ENCODE measurements at regions not wholly inside any gene's neighbourhood (a gene's known extent, or its start where the extent isn't known, plus 50 kb on each side); places are given as distances from the start of the nearest gene placed in this dataset.
A peak's percentile ranks its signal among the peaks of the same experiment; 100 is the strongest.

- H2AK5ac ChIP-seq (ENCODE audit: low read depth, low read length): no peak overlapping the region
- no peak overlapping the region for H3K14ac ChIP-seq (ENCODE audit: insufficient read length)
- H3K4me3 ChIP-seq (ENCODE audit: extremely low read depth in 1 of 4, insufficient read depth in 2 of 4, low read depth in 3 of 4, low read length in 4 of 4): peak overlapping the region in 1 of 4 experiments; percentile 35; a peak in 1 of 8 replicates
- H3K79me1 ChIP-seq (ENCODE audit: low read depth, low read length): no peaks in the 10 kb centered on the region
- ChIA-PET POLR2A (ENCODE audit: partially characterized antibody) (interaction anchor here (0.6 kb wide), 1 partner anchor 670 kb away, joined by 3 read pairs; no protein-coding TSS in a partner anchor), CTCF (ENCODE audit: partially characterized antibody) (interaction anchor here (0.6 to 1.5 kb wide), 5 partner anchors 10 to 328 kb away, joined by 3 to 6 read pairs (median 3); no protein-coding TSS in a partner anchor)
- H2BK20ac ChIP-seq (ENCODE audit: low read length): no peak overlapping the region
- no peak overlapping the region for H3K23ac ChIP-seq (ENCODE audit: insufficient read length)
- H4K20me1 ChIP-seq (replicated peaks in 1 of 2; ENCODE audit: control insufficient read depth in 1 of 2, insufficient read depth in 2 of 2, low read length in 2 of 2): no peaks in the 10 kb centered on the region
- peak overlapping the region; percentile 15 for H4K91ac ChIP-seq (replicated peaks; ENCODE audit: insufficient read length, low read length)
- H2BK15ac ChIP-seq (ENCODE audit: low read length): no peak overlapping the region
- no peak overlapping the region for H3K9ac ChIP-seq (replicated peaks in 1 of 4; ENCODE audit: extremely low read depth in 1 of 4, low read depth in 3 of 4, low read length in 3 of 4)
- peak; percentile 42 for FAIRE-seq
- no peak overlapping the region for H3K4ac ChIP-seq (replicated peaks; ENCODE audit: insufficient read length, low read depth, low read length)
- no peak overlapping the region for H3K56ac ChIP-seq (replicated peaks; ENCODE audit: insufficient read length, low read depth, low read length)
- no peak overlapping the region for H4K8ac ChIP-seq (ENCODE audit: extremely low read depth, insufficient read depth, low read length)
- H3K27me3 ChIP-seq (replicated peaks in 1 of 4; ENCODE audit: control insufficient read depth in 3 of 4, extremely low read depth in 1 of 4, insufficient read depth in 3 of 4, low read length in 3 of 4): no peaks in the 10 kb centered on the region
- 25% methylated on average over 4 of the region's 4 CpGs; no CpG with 5 or more reads in 1 of the 2 experiments for WGBS, 2 experiments (ENCODE audit: extremely low coverage in 1 of 2, insufficient coverage in 1 of 2, insufficient read length in 1 of 2, insufficient replicate concordance in 2 of 2, low coverage in 1 of 2, low lambda C conversion rate in 2 of 2, missing lambda C conversion rate in 1 of 2)
- H3K36me3 ChIP-seq (ENCODE audit: control insufficient read depth in 2 of 4, insufficient read depth in 4 of 4, low read length in 3 of 4): no peaks in the 10 kb centered on the region
- peak overlapping the region; percentile 26 to 30; a peak in 1 of 4 replicates for H3K4me2 ChIP-seq (ENCODE audit: insufficient read depth in 1 of 2, low read depth in 2 of 2, low read length in 2 of 2)
- no peak overlapping the region for H4K5ac ChIP-seq (ENCODE audit: insufficient read length, low read depth, low read length)
- no peak overlapping the region for H3K18ac ChIP-seq (ENCODE audit: extremely low read depth, low read length)
- no peaks in the 10 kb centered on the region for H3K79me2 ChIP-seq (ENCODE audit: control insufficient read depth in 1 of 2, insufficient read depth in 2 of 2, low read length in 2 of 2)
- H2BK12ac ChIP-seq (ENCODE audit: low read depth, low read length): no peak overlapping the region
- no peak overlapping the region for H2AFZ ChIP-seq (ENCODE audit: low read length)
- no peak overlapping the region for H2BK120ac ChIP-seq (replicated peaks; ENCODE audit: low read depth, low read length)
- H3K27ac ChIP-seq (ENCODE audit: low read depth, low read length): no peak overlapping the region
- no peak overlapping the region for H2BK5ac ChIP-seq (ENCODE audit: low read depth, low read length)
- H3K23me2 ChIP-seq (ENCODE audit: low read depth, low read length): no peaks in the 10 kb centered on the region
- H3K9me3 ChIP-seq (ENCODE audit: insufficient read depth in 2 of 2, low read depth in 1 of 2, low read length in 1 of 2): no peaks in the 10 kb centered on the region
- peaks cover 0 to 12% (median 8%) of the 10 kb centered on the region in 4 experiments; a peak in 5 of 7 replicates for H3K4me1 ChIP-seq (replicated peaks in 1 of 4; ENCODE audit: control insufficient read depth in 3 of 4, insufficient read depth in 4 of 4, low read length in 3 of 4)
- no peak for DNase-seq (ENCODE audit: low read depth in 1 of 2, low spot score in 2 of 2)
- TF ChIP-seq FOSL1 (IDR thresholded peaks at IDR 0.05; ENCODE audit: insufficient read depth, low read depth, low read length) (no peak), EGR1 (IDR thresholded peaks at IDR 0.05; ENCODE audit: borderline replicate concordance, low read depth, low read length) (no peak), TEAD4 (IDR thresholded peaks at IDR 0.05; ENCODE audit: low read depth, low read length) (peak; percentile 62; the same call in 1 of the 2 replicates), HDAC2 (IDR thresholded peaks at IDR 0.05; ENCODE audit: borderline replicate concordance in 1 of 2, low read depth in 2 of 2, low read length in 2 of 2) (peak in 1 of 2 experiments; percentile 67; a peak in 1 of 4 replicates)
Measured at GRCh38 chr6:91087908-91088307, 501.0 kb upstream of the MAP3K7 start.

Measured in H1 (cell line).